ENCODE measurements at regions not wholly inside any gene's neighbourhood (a gene's known extent, or its start where the extent isn't known, plus 50 kb on each side); places are given as distances from the start of the nearest gene placed in this dataset.

- no peaks in the 10 kb centered on the region for H3K9me3 ChIP-seq (ENCODE audit: control insufficient read depth, insufficient read depth, low read length)
- H4K20me1 ChIP-seq (ENCODE audit: control insufficient read depth, insufficient read depth, low read depth, low read length) = no peaks in the 10 kb centered on the region
- H3K79me2 ChIP-seq (ENCODE audit: control insufficient read depth, low read length) = no peaks in the 10 kb centered on the region
- no peak overlapping the region for H3K4me2 ChIP-seq (ENCODE audit: low read length)
- no peak overlapping the region for H3K4me3 ChIP-seq (ENCODE audit: low read length)
- no peaks in the 10 kb centered on the region for H3K4me1 ChIP-seq (ENCODE audit: control insufficient read depth, low read length)
- H3K27me3 ChIP-seq (ENCODE audit: control insufficient read depth, low read length) = no peaks in the 10 kb centered on the region
- H3K36me3 ChIP-seq (ENCODE audit: control insufficient read depth, low read length) = no peaks in the 10 kb centered on the region
- H3K9me2 ChIP-seq (replicated peaks; ENCODE audit: control insufficient read depth, low read length) = no peaks in the 10 kb centered on the region
- no peak overlapping the region for H3K27ac ChIP-seq (ENCODE audit: low read depth, low read length)
- H3F3A ChIP-seq (ENCODE audit: control insufficient read depth, insufficient read depth) = no peaks in the 10 kb centered on the region
- TF ChIP-seq EZH2phosphoT487 (IDR thresholded peaks at IDR 0.05; ENCODE audit: borderline replicate concordance, low read length) = no peak
- no peak for TF ChIP-seq CTCF (IDR thresholded peaks at IDR 0.05; ENCODE audit: low read depth, low read length, poor library complexity, severe bottlenecking)
Observed at GRCh38 chr7:118496138-118496644, 271.7 kb downstream of the ANKRD7 start.

- Histone ChIP-seq H3F3A (ENCODE audit: control insufficient read depth, insufficient read depth) (no peaks in the 10 kb centered on the region), H3K36me3 (ENCODE audit: control insufficient read depth, low read length) (no peaks in the 10 kb centered on the region), H3K4me3 (ENCODE audit: low read length) (no peak overlapping the region), H4K20me1 (ENCODE audit: control insufficient read depth, insufficient read depth, low read depth, low read length) (no peaks in the 10 kb centered on the region), H3K4me1 (ENCODE audit: control insufficient read depth, low read length) (no peaks in the 10 kb centered on the region), H3K4me2 (ENCODE audit: low read length) (no peak overlapping the region), H3K27ac (ENCODE audit: low read depth, low read length) (no peak overlapping the region), H3K79me2 (ENCODE audit: control insufficient read depth, low read length) (no peaks in the 10 kb centered on the region), H3K27me3 (ENCODE audit: control insufficient read depth, low read length) (no peaks in the 10 kb centered on the region), H3K9me3 (ENCODE audit: control insufficient read depth, insufficient read depth, low read length) (no peaks in the 10 kb centered on the region), H3K9me2 (replicated peaks; ENCODE audit: control insufficient read depth, low read length) (no peaks in the 10 kb centered on the region)
- TF ChIP-seq EZH2phosphoT487 (IDR thresholded peaks at IDR 0.05; ENCODE audit: borderline replicate concordance, low read length) = no peak
- TF ChIP-seq CTCF (IDR thresholded peaks at IDR 0.05; ENCODE audit: low read depth, low read length, poor library complexity, severe bottlenecking) = no peak
Observed at GRCh38 chr7:118502235-118502634, 277.7 kb downstream of the ANKRD7 start.

- Histone ChIP-seq H3K9me3 (ENCODE audit: control insufficient read depth, insufficient read depth, low read length) (no peaks in the 10 kb centered on the region), H3K9me2 (replicated peaks; ENCODE audit: control insufficient read depth, low read length) (no peaks in the 10 kb centered on the region), H3K36me3 (ENCODE audit: control insufficient read depth, low read length) (no peaks in the 10 kb centered on the region), H4K20me1 (ENCODE audit: control insufficient read depth, insufficient read depth, low read depth, low read length) (no peaks in the 10 kb centered on the region), H3K4me1 (ENCODE audit: control insufficient read depth, low read length) (no peaks in the 10 kb centered on the region), H3K27me3 (ENCODE audit: control insufficient read depth, low read length) (no peaks in the 10 kb centered on the region), H3F3A (ENCODE audit: control insufficient read depth, insufficient read depth) (no peaks in the 10 kb centered on the region), H3K27ac (ENCODE audit: low read depth, low read length) (no peak overlapping the region), H3K79me2 (ENCODE audit: control insufficient read depth, low read length) (no peaks in the 10 kb centered on the region), H3K4me3 (ENCODE audit: low read length) (no peak overlapping the region), H3K4me2 (ENCODE audit: low read length) (no peak overlapping the region)
- TF ChIP-seq CTCF (IDR thresholded peaks at IDR 0.05; ENCODE audit: low read depth, low read length, poor library complexity, severe bottlenecking) (no peak), EZH2phosphoT487 (IDR thresholded peaks at IDR 0.05; ENCODE audit: borderline replicate concordance, low read length) (no peak)
Observed at GRCh38 chr7:118511146-118511545, 286.6 kb downstream of the ANKRD7 start.

Measured in DOHH2 (cell line).